H9 (cell line): ENCODE measurements at regions not wholly inside any gene's neighbourhood (a gene's known extent, or its start where the extent isn't known, plus 50 kb on each side); places are given as distances from the start of the nearest gene placed in this dataset.

ENCODE experiments used
- DNase-seq: peaks from one replicate; pipeline ENCODE4 v3.0.0-alpha.2; 2017
- H2AFZ ChIP-seq: one replicate; pipeline ENCODE4 v1.6.1; 2013; ENCODE audit warnings: mild to moderate bottlenecking, low read length, control low read depth, moderate library complexity
- H2AK5ac ChIP-seq: 2 replicates; pipeline ENCODE4 v1.6.1; 2013; ENCODE audit warnings: low read length, control low read depth, mixed read lengths; ENCODE audit not compliant: insufficient read length
- H2BK120ac ChIP-seq: one replicate; pipeline ENCODE4 v1.6.1; 2013; ENCODE audit warnings: low read depth, mild to moderate bottlenecking, low read length, control low read depth, inconsistent platforms; ENCODE audit not compliant: poor library complexity, severe bottlenecking
- H2BK12ac ChIP-seq: 2 replicates; pipeline ENCODE4 v1.6.1; 2013; ENCODE audit warnings: low read length, control low read depth, mixed read lengths, low read depth; ENCODE audit not compliant: insufficient read length
- H2BK15ac ChIP-seq: 2 replicates; pipeline ENCODE4 v1.6.1; 2013; ENCODE audit warnings: low read depth, low read length, control low read depth
- H2BK20ac ChIP-seq: one replicate; pipeline ENCODE4 v1.6.1; 2013; ENCODE audit warnings: low read depth, mild to moderate bottlenecking, low read length, control low read depth, inconsistent platforms; ENCODE audit not compliant: poor library complexity, severe bottlenecking
- H2BK5ac ChIP-seq: 2 replicates; pipeline ENCODE4 v1.6.1; 2013; ENCODE audit warnings: low read length, control low read depth, mixed read lengths; ENCODE audit not compliant: insufficient read length
- H3K14ac ChIP-seq: 2 replicates; pipeline ENCODE4 v1.6.1; 2013; ENCODE audit warnings: low read length, control low read depth; ENCODE audit not compliant: insufficient read depth
- H3K18ac ChIP-seq: 2 replicates; pipeline ENCODE4 v1.6.1; 2013; ENCODE audit warnings: low read depth, mild to moderate bottlenecking, mixed read lengths, low read length, control low read depth; ENCODE audit not compliant: insufficient read length
- H3K23ac ChIP-seq: 2 replicates; pipeline ENCODE4 v1.6.1; 2013; ENCODE audit warnings: low read length, control low read depth, mixed read lengths, low read depth; ENCODE audit not compliant: insufficient read length
- H3K23me2 ChIP-seq: 2 replicates; pipeline ENCODE4 v1.6.1; 2013; ENCODE audit warnings: low read depth, mild to moderate bottlenecking, mixed read lengths, low read length, control low read depth; ENCODE audit not compliant: insufficient read length, poor library complexity, severe bottlenecking
- H3K27ac ChIP-seq: 2 replicates; pipeline ENCODE4 v1.5.1; 2013; ENCODE audit warnings: low read length, control low read depth, mixed read lengths, low read depth; ENCODE audit not compliant: insufficient read length
- H3K27me3 ChIP-seq: 2 replicates; pipeline ENCODE4 v1.6.1; 2013; ENCODE audit warnings: low read length, control low read depth, inconsistent platforms; ENCODE audit not compliant: insufficient read depth
- H3K4ac ChIP-seq: 2 replicates; pipeline ENCODE4 v1.6.1; 2013; ENCODE audit warnings: low read depth, mild to moderate bottlenecking, control low read depth, inconsistent platforms, low read length, moderate library complexity
- H3K4me1 ChIP-seq: 2 replicates; pipeline ENCODE4 v1.6.1; 2013; ENCODE audit warnings: low read length, control low read depth, inconsistent platforms; ENCODE audit not compliant: insufficient read depth
- H3K4me2 ChIP-seq: 2 replicates; pipeline ENCODE4 v1.6.1; 2013; ENCODE audit warnings: low read length, control low read depth, mixed read lengths; ENCODE audit not compliant: insufficient read length, insufficient read depth
- H3K56ac ChIP-seq: 2 replicates; pipeline ENCODE4 v1.6.1; 2013; ENCODE audit warnings: low read depth, mild to moderate bottlenecking, mixed read lengths, low read length, control low read depth; ENCODE audit not compliant: insufficient read length
- H3K79me1 ChIP-seq: 2 replicates; pipeline ENCODE4 v1.6.1; 2013; ENCODE audit warnings: low read depth, mild to moderate bottlenecking, moderate library complexity, low read length, control low read depth, inconsistent platforms; ENCODE audit not compliant: insufficient read depth, poor library complexity, severe bottlenecking
- H3K79me2 ChIP-seq: 2 replicates; pipeline ENCODE4 v1.6.1; 2013; ENCODE audit warnings: low read length, control low read depth, inconsistent platforms; ENCODE audit not compliant: insufficient read depth
- H3K9ac ChIP-seq: 2 replicates; pipeline ENCODE4 v1.6.1; 2013; ENCODE audit warnings: low read length, control low read depth, mixed read lengths; ENCODE audit not compliant: insufficient read length; ENCODE audit errors: extremely low read depth
- H3K9me3 ChIP-seq: one replicate; pipeline ENCODE4 v1.6.1; 2013; ENCODE audit warnings: low read depth, low read length, inconsistent platforms; ENCODE audit not compliant: control insufficient read depth
- H3T11ph ChIP-seq: one replicate; pipeline ENCODE4 v1.6.1; 2013; ENCODE audit warnings: mild to moderate bottlenecking, low read length, control low read depth, inconsistent platforms
- H4K20me1 ChIP-seq: one replicate; pipeline ENCODE4 v1.6.1; 2013; ENCODE audit not compliant: control insufficient read depth, insufficient read length, insufficient read depth
- H4K5ac ChIP-seq: 2 replicates; pipeline ENCODE4 v1.6.1; 2013; ENCODE audit warnings: low read depth, mild to moderate bottlenecking, mixed read lengths, low read length, control low read depth; ENCODE audit not compliant: insufficient read length
- H4K8ac ChIP-seq: replicated peaks from 2 replicates; pipeline ENCODE4 v1.6.1; 2013; ENCODE audit warnings: low read length, control low read depth, mixed read lengths, low read depth; ENCODE audit not compliant: insufficient read length
- H4K91ac ChIP-seq: 2 replicates; pipeline ENCODE4 v1.6.1; 2013; ENCODE audit warnings: low read depth, mild to moderate bottlenecking, moderate library complexity, mixed read lengths, low read length, control low read depth; ENCODE audit not compliant: insufficient read length
- H3K27ac Mint-ChIP-seq, 3 experiments: 2 replicates in 2 of 3; 3 replicates in 1 of 3; pipeline ENCODE4 v1.8.0; 2020 to 2021; ENCODE audit warnings: mixed read lengths in 3 of 3, mild to moderate bottlenecking in 1 of 3, moderate library complexity in 1 of 3
- H3K27me3 Mint-ChIP-seq: 2 replicates; pipeline ENCODE4 v1.8.0; 2021; ENCODE audit warnings: low read depth, mild to moderate bottlenecking, moderate library complexity, mixed read lengths
- H3K36me3 Mint-ChIP-seq, 3 experiments: 2 replicates in 2 of 3; 3 replicates in 1 of 3; pipeline ENCODE4 v1.8.0; 2020 to 2021; ENCODE audit warnings: low read depth in 3 of 3, mixed read lengths in 3 of 3; ENCODE audit not compliant: insufficient read depth in 1 of 3
- H3K4me1 Mint-ChIP-seq, 2 experiments: 2 replicates each; pipeline ENCODE4 v1.8.0; 2020; ENCODE audit warnings: mixed read lengths in 2 of 2
- H3K4me3 Mint-ChIP-seq, 2 experiments: 2 replicates in 1 of 2; 3 replicates in 1 of 2; pipeline ENCODE4 v1.8.0; 2020 to 2021; ENCODE audit warnings: mild to moderate bottlenecking in 2 of 2, mixed read lengths in 2 of 2, moderate library complexity in 1 of 2
- H3K9me3 Mint-ChIP-seq, 2 experiments: 2 replicates in 1 of 2; 3 replicates in 1 of 2; pipeline ENCODE4 v1.8.0; 2020; ENCODE audit warnings: mild to moderate bottlenecking in 2 of 2, mixed read lengths in 2 of 2, moderate library complexity in 1 of 2
- CTCF ChIP-seq: fragments of 200-600 bp; sonication (generic); conservative IDR thresholded peaks from 3 replicates; pipeline ENCODE4 v1.8.0; 2021; ENCODE audit warnings: antibody characterized with exemption, mild to moderate bottlenecking
- WGBS: extraction: QIAGEN DNeasy Blood & Tissue Kit; methylation state at CpG from one replicate; pipeline ENCODE4 v1.1.7; 2013; ENCODE audit warnings: missing lambda C conversion rate, low lambda C conversion rate, mixed read lengths; ENCODE audit not compliant: insufficient read length; ENCODE audit errors: extremely low coverage; 5-methylcytosine and 5-hydroxymethylcytosine counted together

DNA sequence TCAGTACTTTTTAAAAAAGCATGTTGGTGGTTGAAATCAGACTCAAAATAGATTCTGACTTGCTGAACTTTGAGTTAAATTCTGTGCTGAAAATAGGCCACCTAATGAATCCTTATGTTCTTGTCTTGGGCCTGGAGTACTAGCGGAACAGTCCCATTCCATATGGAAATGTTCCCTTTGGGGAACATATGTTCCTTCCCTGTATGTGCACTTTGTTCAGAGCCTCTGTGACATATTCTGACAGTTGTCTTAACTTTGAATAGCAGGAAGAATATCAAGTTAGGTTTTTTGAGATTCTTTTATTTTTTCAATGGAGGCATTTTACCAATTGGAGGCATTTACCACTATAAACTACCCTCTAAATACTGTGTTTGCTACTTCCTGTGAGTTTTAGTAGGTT lies 1667.8 kb downstream of the PLA2G4A start:
- no CpG with 5 or more reads among the region's 1 CpG for WGBS
- no peak overlapping the region for H2BK15ac ChIP-seq
- no peak overlapping the region for H4K5ac ChIP-seq
- H3K4ac ChIP-seq = no peak overlapping the region
- no peak overlapping the region for H3K27ac Mint-ChIP-seq
- DNase-seq = no peak
- H3K23ac ChIP-seq = no peak overlapping the region
- no peaks in the 10 kb centered on the region for H3K4me1 Mint-ChIP-seq
- H2BK12ac ChIP-seq = no peak overlapping the region
- H2AFZ ChIP-seq = no peak overlapping the region
- no peaks in the 10 kb centered on the region for H3K27me3 Mint-ChIP-seq
- H3K4me3 Mint-ChIP-seq = no peak overlapping the region
- H2BK120ac ChIP-seq = no peak overlapping the region
- H3K36me3 Mint-ChIP-seq = peaks cover 0 to 6% (median 1%) of the 10 kb centered on the region in 3 experiments; a peak in 2 of 7 replicates
- no peak overlapping the region for H4K91ac ChIP-seq
- no peak overlapping the region for H3K14ac ChIP-seq
- H3K9ac ChIP-seq = no peak overlapping the region
- no peaks in the 10 kb centered on the region for H3K79me1 ChIP-seq
- H2BK5ac ChIP-seq = no peak overlapping the region
- peaks cover 9 to 12% of the 10 kb centered on the region in 2 experiments; a peak in 4 of 5 replicates for H3K9me3 Mint-ChIP-seq
- no peak overlapping the region for H3K27ac ChIP-seq
- H3K9me3 ChIP-seq = no peaks in the 10 kb centered on the region
- no peaks in the 10 kb centered on the region for H3K27me3 ChIP-seq
- H3K4me1 ChIP-seq = no peaks in the 10 kb centered on the region
- no peaks in the 10 kb centered on the region for H3K79me2 ChIP-seq
- H3K4me2 ChIP-seq = no peak overlapping the region
- H3T11ph ChIP-seq = no peak overlapping the region
- no peak overlapping the region for H4K8ac ChIP-seq
- no peaks in the 10 kb centered on the region for H4K20me1 ChIP-seq
- H2BK20ac ChIP-seq = no peak overlapping the region
- no peak for TF ChIP-seq CTCF
- H3K18ac ChIP-seq = no peak overlapping the region
- no peak overlapping the region for H3K56ac ChIP-seq
- H3K23me2 ChIP-seq = no peaks in the 10 kb centered on the region
- H2AK5ac ChIP-seq = no peak overlapping the region
